ENCODE measurements at regions not wholly inside any gene's neighbourhood (a gene's known extent, or its start where the extent isn't known, plus 50 kb on each side); places are given as distances from the start of the nearest gene placed in this dataset.
"Not testable (repeated sequence)": the region's sequence is repeated elsewhere in the genome, so short reads cannot be mapped to it uniquely, and the experiment has no call there.

- TF ChIP-seq, protein P1, sequence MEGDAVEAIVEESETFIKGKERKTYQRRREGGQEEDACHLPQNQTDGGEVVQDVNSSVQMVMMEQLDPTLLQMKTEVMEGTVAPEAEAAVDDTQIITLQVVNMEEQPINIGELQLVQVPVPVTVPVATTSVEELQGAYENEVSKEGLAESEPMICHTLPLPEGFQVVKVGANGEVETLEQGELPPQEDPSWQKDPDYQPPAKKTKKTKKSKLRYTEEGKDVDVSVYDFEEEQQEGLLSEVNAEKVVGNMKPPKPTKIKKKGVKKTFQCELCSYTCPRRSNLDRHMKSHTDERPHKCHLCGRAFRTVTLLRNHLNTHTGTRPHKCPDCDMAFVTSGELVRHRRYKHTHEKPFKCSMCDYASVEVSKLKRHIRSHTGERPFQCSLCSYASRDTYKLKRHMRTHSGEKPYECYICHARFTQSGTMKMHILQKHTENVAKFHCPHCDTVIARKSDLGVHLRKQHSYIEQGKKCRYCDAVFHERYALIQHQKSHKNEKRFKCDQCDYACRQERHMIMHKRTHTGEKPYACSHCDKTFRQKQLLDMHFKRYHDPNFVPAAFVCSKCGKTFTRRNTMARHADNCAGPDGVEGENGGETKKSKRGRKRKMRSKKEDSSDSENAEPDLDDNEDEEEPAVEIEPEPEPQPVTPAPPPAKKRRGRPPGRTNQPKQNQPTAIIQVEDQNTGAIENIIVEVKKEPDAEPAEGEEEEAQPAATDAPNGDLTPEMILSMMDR (IDR thresholded peaks at IDR 0.05; ENCODE audit: extremely low read depth, insufficient read depth, missing control alignments): no peak
- DNase-seq (ENCODE audit: low spot score): no peak
- in situ Hi-C loops (cut with MboI; ENCODE audit: low pct_unique_long_range_greater_than_20kb, low sequenced_read_pairs, unreplicated experiment): no loop called here
Measured at GRCh38 chr3:156044634-156044975, 75.8 kb upstream of the KCNAB1 start.

- DNase-seq (ENCODE audit: low spot score); in situ Hi-C loops (cut with MboI; ENCODE audit: low pct_unique_long_range_greater_than_20kb, low sequenced_read_pairs, unreplicated experiment): not testable (repeated sequence)
Measured at GRCh38 chr3:156048483-156048882, 71.9 kb upstream of the KCNAB1 start.

GRCh38 chr3:156050918-156051317, 69.5 kb upstream of the KCNAB1 start:
- DNase-seq (ENCODE audit: low spot score): no peak
- in situ Hi-C loops (cut with MboI; ENCODE audit: low pct_unique_long_range_greater_than_20kb, low sequenced_read_pairs, unreplicated experiment): no loop called here
- TF ChIP-seq, protein P1 (IDR thresholded peaks at IDR 0.05; ENCODE audit: extremely low read depth, insufficient read depth, missing control alignments): no peak

DNA sequence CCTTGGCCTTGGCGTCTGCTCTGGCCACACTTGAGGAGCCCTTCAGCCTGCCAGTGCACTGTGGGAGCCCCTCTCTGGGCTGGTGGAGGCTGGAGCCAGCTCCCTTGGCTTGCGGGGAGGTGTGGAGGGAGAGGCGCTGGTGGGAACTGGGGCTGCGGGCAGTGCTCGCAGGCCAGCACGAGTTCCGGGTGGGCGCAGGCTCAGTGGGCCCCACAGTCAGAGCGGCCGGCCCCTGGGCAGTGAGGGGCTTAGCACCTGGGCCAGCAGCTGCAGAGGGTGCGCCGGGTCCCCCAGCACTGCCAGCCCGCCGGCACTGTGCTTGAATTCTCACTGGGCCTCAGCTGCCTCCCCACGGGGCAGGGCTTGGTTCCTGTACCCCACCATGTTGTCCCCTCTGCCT, 68.7 kb upstream of the KCNAB1 start:
- in situ Hi-C loops (cut with MboI; ENCODE audit: low pct_unique_long_range_greater_than_20kb, low sequenced_read_pairs, unreplicated experiment): no loop called here
- DNase-seq (ENCODE audit: low spot score): no peak
- TF ChIP-seq, protein P1 (IDR thresholded peaks at IDR 0.05; ENCODE audit: extremely low read depth, insufficient read depth, missing control alignments): no peak

GRCh38 chr3:156052115-156052514, 68.3 kb upstream of the KCNAB1 start:
- in situ Hi-C loops (cut with MboI; ENCODE audit: low pct_unique_long_range_greater_than_20kb, low sequenced_read_pairs, unreplicated experiment): no loop called here
- TF ChIP-seq, protein P1 (IDR thresholded peaks at IDR 0.05; ENCODE audit: extremely low read depth, insufficient read depth, missing control alignments): no peak
- DNase-seq (ENCODE audit: low spot score): no peak

- in situ Hi-C loops (cut with MboI; ENCODE audit: low pct_unique_long_range_greater_than_20kb, low sequenced_read_pairs, unreplicated experiment): no loop called here
Measured at GRCh38 chr3:156059950-156060501, 60.4 kb upstream of the KCNAB1 start.

GRCh38 chr3:156068151-156068550, 52.2 kb upstream of the KCNAB1 start:
- DNase-seq (ENCODE audit: low spot score); in situ Hi-C loops (cut with MboI; ENCODE audit: low pct_unique_long_range_greater_than_20kb, low sequenced_read_pairs, unreplicated experiment): not testable (repeated sequence)

More at GRCh38 chr3:156059950-156060501, 60.4 kb upstream of the KCNAB1 start:
- DNase-seq (ENCODE audit: low spot score): no peak
- TF ChIP-seq, protein P1 (IDR thresholded peaks at IDR 0.05; ENCODE audit: extremely low read depth, insufficient read depth, missing control alignments): no peak

- in situ Hi-C loops (cut with MboI; ENCODE audit: low pct_unique_long_range_greater_than_20kb, low sequenced_read_pairs, unreplicated experiment): no loop called here
- DNase-seq (ENCODE audit: low spot score): no peak
- TF ChIP-seq, protein P1 (IDR thresholded peaks at IDR 0.05; ENCODE audit: extremely low read depth, insufficient read depth, missing control alignments): no peak
Measured at GRCh38 chr3:156070028-156070427, 50.4 kb upstream of the KCNAB1 start.
